ENCODE measurements at regions not wholly inside any gene's neighbourhood (a gene's known extent, or its start where the extent isn't known, plus 50 kb on each side); places are given as distances from the start of the nearest gene placed in this dataset.

GRCh38 chr18:42137693-42138375, 182.8 kb downstream of the PIK3C3 start:
- no peaks in the 10 kb centered on the region for H3K4me1 ChIP-seq
- intact Hi-C loops (cut with DNase I; ENCODE audit: low total_unique reads): no loop called here
- peaks cover 21 to 26% of the 10 kb centered on the region in 2 donors for H3K9me3 ChIP-seq
- no peak overlapping the region for H3K4me3 ChIP-seq
- no peak for DNase-seq (ENCODE audit: low spot score in 2 of 2)
- H3K27me3 ChIP-seq: no peaks in the 10 kb centered on the region
- no peaks in the 10 kb centered on the region for H3K36me3 ChIP-seq
- TF ChIP-seq POLR2AphosphoS5 (IDR thresholded peaks at IDR 0.05) (no peak), CTCF (IDR thresholded peaks at IDR 0.05) (no peak), POLR2A (IDR thresholded peaks at IDR 0.05) (no peak)
- H3K27ac ChIP-seq: no peak overlapping the region

GRCh38 chr18:42141439-42141838, 186.4 kb downstream of the PIK3C3 start:
- peaks cover 21 to 26% of the 10 kb centered on the region in 2 donors for H3K9me3 ChIP-seq
- H3K27ac ChIP-seq: no peak overlapping the region
- no peaks in the 10 kb centered on the region for H3K27me3 ChIP-seq
- no peaks in the 10 kb centered on the region for H3K36me3 ChIP-seq
- no peak overlapping the region for H3K4me3 ChIP-seq
- no peaks in the 10 kb centered on the region for H3K4me1 ChIP-seq
- TF ChIP-seq CTCF (IDR thresholded peaks at IDR 0.05): no peak
- TF ChIP-seq POLR2A (IDR thresholded peaks at IDR 0.05): no peak
- no peak for TF ChIP-seq POLR2AphosphoS5 (IDR thresholded peaks at IDR 0.05)
- DNase-seq (ENCODE audit: low spot score in 2 of 2): no peak
- intact Hi-C loops (cut with DNase I; ENCODE audit: low total_unique reads): no loop called here

- Histone ChIP-seq H3K27ac (no peak overlapping the region), H3K4me1 (no peaks in the 10 kb centered on the region), H3K36me3 (no peaks in the 10 kb centered on the region), H3K27me3 (no peaks in the 10 kb centered on the region), H3K4me3 (no peak overlapping the region), H3K9me3 (no peaks in the 10 kb centered on the region)
- TF ChIP-seq CTCF (IDR thresholded peaks at IDR 0.05): no peak
- no peak for TF ChIP-seq POLR2A (IDR thresholded peaks at IDR 0.05)
- TF ChIP-seq POLR2AphosphoS5 (IDR thresholded peaks at IDR 0.05): no peak
- intact Hi-C loops (cut with DNase I; ENCODE audit: low total_unique reads): no loop called here
- no peak for DNase-seq (ENCODE audit: low spot score in 2 of 2)
Observed at GRCh38 chr18:42155024-42155423, 200.0 kb downstream of the PIK3C3 start.

- Histone ChIP-seq H3K4me1 (no peaks in the 10 kb centered on the region), H3K9me3 (no peaks in the 10 kb centered on the region), H3K27ac (no peak overlapping the region), H3K36me3 (no peaks in the 10 kb centered on the region), H3K4me3 (no peak overlapping the region), H3K27me3 (no peaks in the 10 kb centered on the region)
- TF ChIP-seq POLR2AphosphoS5 (IDR thresholded peaks at IDR 0.05): no peak
- no peak for TF ChIP-seq POLR2A (IDR thresholded peaks at IDR 0.05)
- TF ChIP-seq CTCF (IDR thresholded peaks at IDR 0.05): no peak
- intact Hi-C loops (cut with DNase I; ENCODE audit: low total_unique reads): no loop called here
- DNase-seq (ENCODE audit: low spot score in 2 of 2): no peak
Observed at GRCh38 chr18:42156281-42156680, 201.2 kb downstream of the PIK3C3 start.

- intact Hi-C loops (cut with DNase I; ENCODE audit: low total_unique reads): no loop called here
- Histone ChIP-seq H3K36me3 (no peaks in the 10 kb centered on the region), H3K9me3 (no peaks in the 10 kb centered on the region), H3K27ac (no peak overlapping the region), H3K4me1 (no peaks in the 10 kb centered on the region), H3K4me3 (no peak overlapping the region), H3K27me3 (no peaks in the 10 kb centered on the region)
- TF ChIP-seq POLR2AphosphoS5 (IDR thresholded peaks at IDR 0.05): no peak
- no peak for TF ChIP-seq CTCF (IDR thresholded peaks at IDR 0.05)
- TF ChIP-seq POLR2A (IDR thresholded peaks at IDR 0.05): no peak
- DNase-seq (ENCODE audit: low spot score in 2 of 2): no peak
Observed at GRCh38 chr18:42157420-42157819, 202.4 kb downstream of the PIK3C3 start.

Data from breast epithelium (tissue), 4 donors.